NCI-H69 (cell line): ENCODE measurements at regions not wholly inside any gene's neighbourhood (a gene's known extent, or its start where the extent isn't known, plus 50 kb on each side); places are given as distances from the start of the nearest gene placed in this dataset.
A peak's percentile ranks its signal among the peaks of the same experiment; 100 is the strongest.

ENCODE experiments used
- DNase-seq: peaks from one replicate; lab custom pipeline; 2025; lab: John Stamatoyannopoulos, UW

- DNase-seq = no peak
Observed at GRCh38 chr13:91166714-91167511, 180.6 kb upstream of the MIR17HG start.

GRCh38 chr13:91167706-91168385 lies 179.6 kb upstream of the MIR17HG start:
- peak; percentile 42 for DNase-seq

GRCh38 chr13:91168386-91168711 lies 179.1 kb upstream of the MIR17HG start:
- DNase-seq = no peak

- no peak for DNase-seq
Observed at GRCh38 chr13:91169321-91170050, 178.0 kb upstream of the MIR17HG start.

- DNase-seq = no peak
Observed at GRCh38 chr13:91172160-91172559, 175.3 kb upstream of the MIR17HG start.

- peak; percentile 67 for DNase-seq
Observed at GRCh38 chr13:91174886-91175501, 172.5 kb upstream of the MIR17HG start.

GRCh38 chr13:91178099-91178498 lies 169.4 kb upstream of the MIR17HG start:
- DNase-seq = no peak

GRCh38 chr13:91181892-91182291 lies 165.6 kb upstream of the MIR17HG start:
- DNase-seq = no peak

- peak; percentile 45 for DNase-seq
Observed at GRCh38 chr13:91184244-91184926, 163.1 kb upstream of the MIR17HG start.

- peak; percentile 62 for DNase-seq
Observed at GRCh38 chr13:91185294-91185863, 162.1 kb upstream of the MIR17HG start.

- DNase-seq = no peak
Observed at GRCh38 chr13:91187522-91187921, 160.0 kb upstream of the MIR17HG start.

GRCh38 chr13:91189506-91189905 lies 158.0 kb upstream of the MIR17HG start:
- no peak for DNase-seq

- no peak for DNase-seq
Observed at GRCh38 chr13:91193358-91193757, 154.1 kb upstream of the MIR17HG start.

- no peak for DNase-seq
Observed at GRCh38 chr13:91195789-91196188, 151.7 kb upstream of the MIR17HG start.

GRCh38 chr13:91196958-91197357 lies 150.5 kb upstream of the MIR17HG start:
- no peak for DNase-seq

GRCh38 chr13:91199866-91200265 lies 147.6 kb upstream of the MIR17HG start:
- DNase-seq = no peak

GRCh38 chr13:91200486-91200885 lies 147.0 kb upstream of the MIR17HG start:
- no peak for DNase-seq

- peak; percentile 97 for DNase-seq
Observed at GRCh38 chr13:91203430-91203829, 144.1 kb upstream of the MIR17HG start.

- no peak for DNase-seq
Observed at GRCh38 chr13:91207261-91207660, 140.2 kb upstream of the MIR17HG start.

- DNase-seq = no peak
Observed at GRCh38 chr13:91211510-91211909, 136.0 kb upstream of the MIR17HG start.

GRCh38 chr13:91212231-91212630 lies 135.3 kb upstream of the MIR17HG start:
- DNase-seq = no peak

- DNase-seq = no peak
Observed at GRCh38 chr13:91214031-91214430, 133.5 kb upstream of the MIR17HG start.
